Fibroblast of mammary gland (primary cell): ENCODE measurements at regions not wholly inside any gene's neighbourhood (a gene's known extent, or its start where the extent isn't known, plus 50 kb on each side); places are given as distances from the start of the nearest gene placed in this dataset.

Source experiments
- DNase-seq: peaks from one replicate; pipeline ENCODE4 v3.0.0-alpha.2; 2010; ENCODE audit warnings: low read depth
- H3K4me3 ChIP-seq: 2 replicates; pipeline ENCODE4 v1.5.1; 2011; ENCODE audit warnings: low read depth, mild to moderate bottlenecking, low read length, moderate library complexity; ENCODE audit not compliant: control insufficient read depth
- CTCF ChIP-seq: conservative IDR thresholded peaks from 2 replicates; pipeline ENCODE4 v1.5.1; 2011; ENCODE audit warnings: low read depth, low read length, inconsistent platforms; ENCODE audit not compliant: control insufficient read depth, insufficient read depth

DNA sequence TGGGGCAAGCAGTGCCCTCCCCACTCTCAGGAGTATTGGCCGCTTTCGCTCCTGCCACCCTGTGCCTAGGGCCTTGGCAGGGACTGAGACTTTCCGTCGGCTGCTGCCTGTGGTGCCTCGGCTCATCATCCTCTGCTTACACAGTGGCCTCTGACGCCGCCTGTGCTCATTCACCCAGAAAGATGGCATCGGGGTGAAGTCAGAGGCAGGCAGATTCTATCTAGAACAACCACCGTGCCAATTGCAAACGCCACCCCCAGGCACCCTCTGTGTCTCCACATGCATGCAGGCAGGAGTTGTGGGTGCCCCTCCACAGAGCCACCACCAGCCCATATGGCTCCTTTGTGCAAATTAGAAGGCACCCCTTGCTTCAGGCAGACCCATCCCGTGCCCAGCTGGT is 154.2 kb upstream of the GSE1 start:
- no peak for TF ChIP-seq CTCF
- no peak for DNase-seq
- H3K4me3 ChIP-seq: no peak overlapping the region

- TF ChIP-seq CTCF: no peak
- DNase-seq: peak; percentile 38
Observed at GRCh38 chr16:85459529-85460251, 153.4 kb upstream of the GSE1 start.

DNA sequence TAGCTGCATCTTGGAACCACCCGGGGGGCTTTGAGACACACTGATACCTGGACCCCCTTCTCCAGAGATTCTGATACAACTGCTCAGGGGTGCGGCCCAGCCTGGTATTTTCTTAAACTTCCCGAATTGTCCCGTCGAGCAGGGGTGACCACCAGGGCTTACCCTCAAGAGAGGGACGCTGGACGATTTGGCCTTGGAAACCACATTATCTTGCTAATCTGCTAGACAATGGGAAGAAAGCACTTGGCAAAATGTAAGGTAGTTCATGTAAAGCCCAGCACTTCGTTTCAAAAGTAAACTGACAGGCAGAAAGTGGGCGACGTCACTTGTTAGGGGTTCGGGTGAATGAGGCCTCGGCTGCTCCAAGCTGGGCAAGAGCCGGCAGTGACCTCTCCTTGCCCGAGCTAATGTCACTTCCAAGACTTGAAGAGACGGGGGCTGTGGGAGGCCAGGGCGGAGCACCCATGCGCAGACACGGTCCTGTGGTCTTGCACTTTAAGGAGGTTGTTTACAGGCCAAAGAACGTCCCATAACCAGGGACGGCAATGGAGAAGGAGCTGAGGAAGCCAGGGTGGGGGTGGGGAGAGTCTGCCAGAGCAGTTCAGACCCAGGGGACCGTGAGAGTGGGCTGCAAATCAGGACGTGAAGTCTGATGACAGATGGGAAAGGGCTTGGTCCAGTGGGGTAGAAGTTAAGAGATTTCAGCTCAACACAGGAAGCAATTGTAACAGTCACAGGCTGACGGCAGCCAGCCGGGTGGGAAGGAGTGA is 152.7 kb upstream of the GSE1 start:
- no peak overlapping the region for H3K4me3 ChIP-seq
- DNase-seq: peak; percentile 57
- no peak for TF ChIP-seq CTCF

More at GRCh38 chr16:85459529-85460251, 153.4 kb upstream of the GSE1 start:
- no peak overlapping the region for H3K4me3 ChIP-seq

- peak; percentile 76 for DNase-seq
- no peak for TF ChIP-seq CTCF
- H3K4me3 ChIP-seq: no peak overlapping the region
Observed at GRCh38 chr16:85461022-85461813, 151.9 kb upstream of the GSE1 start.

DNA sequence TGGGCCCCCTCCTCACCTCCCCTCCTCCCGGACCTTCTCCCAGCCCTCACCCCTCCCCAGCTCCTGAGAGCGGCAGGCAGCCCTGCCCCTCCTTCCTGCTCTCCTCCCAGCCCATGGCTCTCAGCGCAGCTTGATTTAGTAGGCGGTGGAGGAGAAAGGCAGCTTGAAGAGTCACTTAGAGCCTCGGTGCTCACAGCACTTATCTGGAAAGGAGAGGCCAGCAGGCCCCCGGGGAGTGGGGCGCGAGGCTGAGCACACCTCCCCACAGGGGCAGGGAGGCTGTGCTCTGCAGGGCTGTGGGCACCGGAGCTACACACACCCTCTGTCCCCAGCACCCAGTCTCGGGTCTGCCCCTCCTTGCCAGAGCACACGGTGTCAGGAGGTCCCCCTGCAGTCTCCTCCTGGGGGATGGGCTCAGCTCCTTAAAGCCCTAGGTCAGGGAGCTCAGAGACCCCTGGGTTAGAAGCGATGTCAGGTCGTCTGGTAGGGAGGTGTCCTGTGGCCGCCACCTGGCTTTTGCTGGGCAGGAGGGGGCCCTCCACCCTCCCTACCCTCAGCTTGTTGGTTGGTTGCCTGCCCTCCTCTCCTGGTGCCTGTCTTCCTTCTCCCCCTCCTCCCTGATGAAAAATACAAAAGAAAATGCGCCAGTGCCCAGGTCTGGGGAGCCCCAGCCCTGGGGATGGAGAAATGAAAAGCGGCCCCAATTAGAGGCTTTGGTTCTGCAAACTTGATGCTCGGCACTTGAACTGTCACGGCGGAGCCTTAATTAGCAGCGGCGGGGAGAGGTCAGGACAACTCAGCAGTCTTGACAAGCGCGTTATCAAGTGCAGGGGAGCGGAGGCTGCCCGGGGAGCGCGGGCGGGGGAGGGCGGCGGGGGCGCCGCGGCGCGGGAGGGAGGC is 151.1 kb upstream of the GSE1 start:
- peak; percentile 46 for DNase-seq
- H3K4me3 ChIP-seq: no peak overlapping the region
- TF ChIP-seq CTCF: no peak
